ENCODE measurements at regions not wholly inside any gene's neighbourhood (a gene's known extent, or its start where the extent isn't known, plus 50 kb on each side); places are given as distances from the start of the nearest gene placed in this dataset.

GRCh38 chr4:180973894-180974293 lies 1269.3 kb upstream of the TENM3 start:
- BruUV-seq (replicated peaks): no TSS peak
- Histone ChIP-seq H3K4me3 (no peak overlapping the region), H3K27me3 (replicated peaks in 1 of 2; ENCODE audit: control insufficient read depth in 2 of 2, insufficient read depth in 2 of 2, low read length in 1 of 2) (no peaks in the 10 kb centered on the region), H3K36me3 (ENCODE audit: control insufficient read depth in 2 of 2, insufficient read depth in 2 of 2, low read length in 1 of 2) (no peaks in the 10 kb centered on the region), H3K9me3 (replicated peaks; ENCODE audit: control insufficient read depth, insufficient read depth, low read length) (no peaks in the 10 kb centered on the region), H3K9ac (ENCODE audit: control insufficient read depth, insufficient read depth, low read length) (no peak overlapping the region), H3K4me1 (ENCODE audit: control insufficient read depth, insufficient read depth, low read length) (no peaks in the 10 kb centered on the region), H3K79me2 (ENCODE audit: control insufficient read depth, insufficient read depth, low read length) (no peaks in the 10 kb centered on the region), H3K27ac (ENCODE audit: control insufficient read depth, insufficient read depth) (no peak overlapping the region), H4K20me1 (ENCODE audit: control insufficient read depth, insufficient read depth) (no peaks in the 10 kb centered on the region), H2AFZ (ENCODE audit: control insufficient read depth, low read depth, low read length) (no peak overlapping the region), H3K4me2 (ENCODE audit: control insufficient read depth, insufficient read depth) (no peak overlapping the region)
- intact Hi-C loops (cut with micrococcal nuclease; ENCODE audit: unreplicated experiment): no loop called here
- ChIA-PET SMC1A (ENCODE audit: uncharacterized antibody, unreplicated experiment) (interaction anchor here (0.9 kb wide), 1 partner anchor 47 kb away, joined by 3 read pairs; no protein-coding TSS in a partner anchor), RAD21 (ENCODE audit: unreplicated experiment) (interaction anchor here (0.7 kb wide), 1 partner anchor 21 kb away, joined by 3 read pairs; no protein-coding TSS in a partner anchor), POLR2A (no interaction called here), CTCF (interaction anchor here (1.0 kb wide), 1 partner anchor 139 kb away, joined by 3 read pairs; no protein-coding TSS in a partner anchor)
- DNase-seq (ENCODE audit: low read depth, low spot score): no peak
- in situ Hi-C loops (cut with MboI): no loop called here
- FAIRE-seq: no peak
- ATAC-seq: peak; percentile 82
- WGBS (ENCODE audit: insufficient coverage, insufficient replicate concordance, low lambda C conversion rate, missing lambda C conversion rate): 17% methylated on average over 4 of the region's 4 CpGs
- TF ChIP-seq NR2C1 (IDR thresholded peaks at IDR 0.05): no peak
- TF ChIP-seq FOS (IDR thresholded peaks at IDR 0.05; ENCODE audit: borderline replicate concordance, extremely low read depth, insufficient read length): no peak
- TF ChIP-seq ELK1 (IDR thresholded peaks at IDR 0.05; ENCODE audit: low read depth, low read length): no peak
- TF ChIP-seq ZNF592 (IDR thresholded peaks at IDR 0.05): no peak
- TF ChIP-seq EED (IDR thresholded peaks at IDR 0.05; ENCODE audit: low read depth): peak; percentile 35; the same call in 1 of the 2 replicates
- TF ChIP-seq ZNF274 (IDR thresholded peaks at IDR 0.05; ENCODE audit: insufficient read depth, insufficient read length): no peak
- TF ChIP-seq RELA (IDR thresholded peaks at IDR 0.05; ENCODE audit: borderline replicate concordance, partially characterized antibody): no peak
- no peak for TF ChIP-seq CBFB (IDR thresholded peaks at IDR 0.05; ENCODE audit: low read depth)
- peak; percentile 42 to 54; a peak in 2 of 4 replicates for TF ChIP-seq IKZF2 (IDR thresholded peaks at IDR 0.05)
- TF ChIP-seq HDAC2 (IDR thresholded peaks at IDR 0.05): no peak
- 0 out of 2 replicates have a peak, but pooled peaks have one; percentile 29 for TF ChIP-seq CREM (IDR thresholded peaks at IDR 0.05; ENCODE audit: low read depth)
- TF ChIP-seq ZNF622 (IDR thresholded peaks at IDR 0.05): no peak
- TF ChIP-seq BHLHE40 (IDR thresholded peaks at IDR 0.05; ENCODE audit: borderline replicate concordance in 1 of 2, low read depth in 2 of 2, low read length in 1 of 2): no peak
- TF ChIP-seq EP300 (IDR thresholded peaks at IDR 0.05; ENCODE audit: borderline replicate concordance in 1 of 2, control insufficient read depth in 1 of 2, low read depth in 2 of 2, low read length in 2 of 2): no peak
- TF ChIP-seq CHD1 (IDR thresholded peaks at IDR 0.05; ENCODE audit: low read depth, low read length): no peak
- TF ChIP-seq RFX5 (IDR thresholded peaks at IDR 0.05; ENCODE audit: low read depth, low read length): no peak
- TF ChIP-seq PRDM15 (CRISPR knock-in tag; IDR thresholded peaks at IDR 0.05): no peak
- TF ChIP-seq SMAD5 (IDR thresholded peaks at IDR 0.05; ENCODE audit: low read depth): no peak

Measured in GM12878 (cell line).